ENCODE measurements at regions not wholly inside any gene's neighbourhood (a gene's known extent, or its start where the extent isn't known, plus 50 kb on each side); places are given as distances from the start of the nearest gene placed in this dataset.

GRCh38 chr3:102662498-102662772 is 227.6 kb downstream of the ZPLD1 start:
- no peak for TF ChIP-seq MYC (IDR thresholded peaks at IDR 0.05; ENCODE audit: low read depth, low read length)
- TF ChIP-seq CTCF (IDR thresholded peaks at IDR 0.05; ENCODE audit: low read depth, low read length), result no peak
- TF ChIP-seq, protein P1, sequence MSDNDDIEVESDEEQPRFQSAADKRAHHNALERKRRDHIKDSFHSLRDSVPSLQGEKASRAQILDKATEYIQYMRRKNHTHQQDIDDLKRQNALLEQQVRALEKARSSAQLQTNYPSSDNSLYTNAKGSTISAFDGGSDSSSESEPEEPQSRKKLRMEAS (IDR thresholded peaks at IDR 0.05; ENCODE audit: low read depth, low read length), result no peak
- TF ChIP-seq POLR2A (IDR thresholded peaks at IDR 0.05; ENCODE audit: extremely low read depth, insufficient read length), result no peak
- no peak for DNase-seq (ENCODE audit: low read depth)

GRCh38 chr3:102664126-102664525 is 229.3 kb downstream of the ZPLD1 start:
- DNase-seq (ENCODE audit: low read depth), result no peak

More at GRCh38 chr3:102662498-102662772, 227.6 kb downstream of the ZPLD1 start:
- H3K4me3 ChIP-seq (ENCODE audit: low read depth, low read length), result no peak overlapping the region

DNA sequence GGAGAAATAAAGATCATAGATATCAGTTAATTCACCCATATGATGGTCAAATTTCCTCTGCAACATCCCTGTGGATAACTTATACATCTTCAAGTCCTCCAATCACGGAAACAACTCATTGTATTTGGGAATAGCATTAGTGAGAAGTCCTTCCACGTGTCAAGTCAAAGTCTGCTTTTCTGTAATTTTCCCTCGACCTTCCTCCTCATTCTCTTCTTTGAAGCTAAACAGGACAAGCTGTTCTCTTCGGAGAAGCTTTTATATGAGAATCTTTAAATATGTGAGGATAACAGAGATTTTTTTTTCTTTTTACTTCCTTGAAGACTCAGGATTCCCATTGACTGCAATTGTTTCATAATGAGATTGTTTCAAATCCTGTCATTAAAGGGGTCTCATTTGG is 230.4 kb downstream of the ZPLD1 start:
- TF ChIP-seq POLR2A (IDR thresholded peaks at IDR 0.05; ENCODE audit: extremely low read depth, insufficient read length) (no peak), CTCF (IDR thresholded peaks at IDR 0.05; ENCODE audit: low read depth, low read length) (no peak), MYC (IDR thresholded peaks at IDR 0.05; ENCODE audit: low read depth, low read length) (no peak)
- TF ChIP-seq, protein P1 (IDR thresholded peaks at IDR 0.05; ENCODE audit: low read depth, low read length), result no peak
- DNase-seq (ENCODE audit: low read depth), result no peak
- H3K4me3 ChIP-seq (ENCODE audit: low read depth, low read length), result no peak overlapping the region

More at GRCh38 chr3:102664126-102664525, 229.3 kb downstream of the ZPLD1 start:
- TF ChIP-seq, protein P1 (IDR thresholded peaks at IDR 0.05; ENCODE audit: low read depth, low read length), result no peak
- TF ChIP-seq POLR2A (IDR thresholded peaks at IDR 0.05; ENCODE audit: extremely low read depth, insufficient read length) (no peak), CTCF (IDR thresholded peaks at IDR 0.05; ENCODE audit: low read depth, low read length) (no peak), MYC (IDR thresholded peaks at IDR 0.05; ENCODE audit: low read depth, low read length) (no peak)
- H3K4me3 ChIP-seq (ENCODE audit: low read depth, low read length), result no peak overlapping the region

GRCh38 chr3:102668247-102668646 is 233.4 kb downstream of the ZPLD1 start:
- TF ChIP-seq MYC (IDR thresholded peaks at IDR 0.05; ENCODE audit: low read depth, low read length) (no peak), CTCF (IDR thresholded peaks at IDR 0.05; ENCODE audit: low read depth, low read length) (no peak), POLR2A (IDR thresholded peaks at IDR 0.05; ENCODE audit: extremely low read depth, insufficient read length) (no peak)
- TF ChIP-seq, protein P1 (IDR thresholded peaks at IDR 0.05; ENCODE audit: low read depth, low read length), result no peak
- DNase-seq (ENCODE audit: low read depth), result no peak
- no peak overlapping the region for H3K4me3 ChIP-seq (ENCODE audit: low read depth, low read length)

DNA sequence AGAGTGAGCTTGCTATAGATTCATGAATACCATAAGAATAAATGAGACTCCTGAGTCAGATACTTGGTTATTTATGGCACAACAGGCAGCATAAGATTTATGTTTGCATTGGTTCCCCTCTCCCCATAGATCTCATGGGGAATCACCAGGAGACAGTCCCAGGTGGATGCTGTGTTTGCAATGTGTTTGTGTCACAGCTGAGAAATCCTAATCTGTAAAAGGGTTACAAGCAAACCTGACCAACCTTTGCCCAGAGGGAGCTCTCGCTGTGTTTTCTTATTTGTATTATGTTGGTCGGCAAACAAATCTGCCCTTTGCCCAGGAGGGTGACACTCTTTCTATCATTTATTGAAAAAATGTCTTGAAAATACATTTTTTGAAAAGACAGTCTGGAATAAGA is 236.2 kb downstream of the ZPLD1 start:
- no peak for TF ChIP-seq POLR2A (IDR thresholded peaks at IDR 0.05; ENCODE audit: extremely low read depth, insufficient read length)
- TF ChIP-seq CTCF (IDR thresholded peaks at IDR 0.05; ENCODE audit: low read depth, low read length), result no peak
- no peak for TF ChIP-seq MYC (IDR thresholded peaks at IDR 0.05; ENCODE audit: low read depth, low read length)
- TF ChIP-seq, protein P1 (IDR thresholded peaks at IDR 0.05; ENCODE audit: low read depth, low read length), result no peak

DNA sequence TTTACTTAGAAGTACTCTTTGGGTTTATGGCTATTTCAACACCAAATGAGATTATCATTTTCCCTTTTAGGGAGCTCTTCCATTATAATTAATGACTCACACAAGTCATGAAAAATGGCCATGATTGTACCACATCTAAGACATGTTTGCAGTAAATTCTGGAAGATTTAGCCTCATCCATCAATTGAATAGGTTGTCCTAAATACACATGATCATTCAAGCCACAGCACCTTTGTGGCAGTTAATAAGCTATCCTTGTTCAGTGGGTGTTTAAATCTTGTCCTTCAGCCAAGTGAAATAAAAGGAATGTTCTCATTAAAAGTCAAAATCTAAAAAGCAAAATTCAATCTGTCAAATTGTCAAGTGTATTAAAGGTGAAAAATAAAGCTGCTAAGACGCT is 237.5 kb downstream of the ZPLD1 start:
- no peak for DNase-seq (ENCODE audit: low read depth)
- no peak overlapping the region for H3K4me3 ChIP-seq (ENCODE audit: low read depth, low read length)
- no peak for TF ChIP-seq CTCF (IDR thresholded peaks at IDR 0.05; ENCODE audit: low read depth, low read length)
- no peak for TF ChIP-seq POLR2A (IDR thresholded peaks at IDR 0.05; ENCODE audit: extremely low read depth, insufficient read length)
- no peak for TF ChIP-seq MYC (IDR thresholded peaks at IDR 0.05; ENCODE audit: low read depth, low read length)
- TF ChIP-seq, protein P1 (IDR thresholded peaks at IDR 0.05; ENCODE audit: low read depth, low read length), result no peak

More for the DNA sequence above, 236.2 kb downstream of the ZPLD1 start:
- H3K4me3 ChIP-seq (ENCODE audit: low read depth, low read length), result no peak overlapping the region
- no peak for DNase-seq (ENCODE audit: low read depth)

Measured in NB4 (cell line).